ENCODE measurements at regions not wholly inside any gene's neighbourhood (a gene's known extent, or its start where the extent isn't known, plus 50 kb on each side); places are given as distances from the start of the nearest gene placed in this dataset.

DNA sequence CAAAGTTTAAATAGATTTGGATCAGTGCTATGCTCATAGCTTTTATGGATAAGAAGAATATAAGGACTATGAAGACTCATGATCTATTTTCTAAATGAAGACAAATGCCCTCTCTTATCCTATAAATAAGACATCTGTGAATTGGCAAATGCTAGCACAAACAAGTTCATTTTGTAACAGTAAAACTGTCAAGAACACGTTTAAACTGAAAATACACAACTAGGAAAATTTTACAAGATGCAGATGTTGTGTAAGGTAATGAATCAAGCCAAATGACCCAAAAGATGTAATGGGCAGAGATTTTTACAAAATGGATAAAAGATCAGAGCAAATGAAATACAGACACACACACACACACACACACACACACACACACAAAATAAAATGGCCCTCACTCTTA, 180.5 kb downstream of the MOXD1 start:
- FAIRE-seq (no peak), DNase-seq (ENCODE audit: low read depth in 1 of 2, low spot score in 2 of 2) (no peak)
- POLR2A ChIA-PET (ENCODE audit: partially characterized antibody) = interaction anchor here (0.7 to 0.8 kb wide), 2 partner anchors 94 to 283 kb away, joined by 3 read pairs; no protein-coding TSS in a partner anchor
- H3K9ac ChIP-seq (replicated peaks in 1 of 4; ENCODE audit: extremely low read depth in 1 of 4, low read depth in 3 of 4, low read length in 3 of 4) = no peak overlapping the region
- H3K79me2 ChIP-seq (ENCODE audit: control insufficient read depth in 1 of 2, insufficient read depth in 2 of 2, low read length in 2 of 2) = no peaks in the 10 kb centered on the region
- no peaks in the 10 kb centered on the region for H3K4me1 ChIP-seq (replicated peaks in 1 of 4; ENCODE audit: control insufficient read depth in 3 of 4, insufficient read depth in 4 of 4, low read length in 3 of 4)
- no peak overlapping the region for H4K5ac ChIP-seq (ENCODE audit: insufficient read length, low read depth, low read length)
- no peaks in the 10 kb centered on the region for H3K23me2 ChIP-seq (ENCODE audit: low read depth, low read length)
- H3K4ac ChIP-seq (replicated peaks; ENCODE audit: insufficient read length, low read depth, low read length) = no peak overlapping the region
- no peaks in the 10 kb centered on the region; a peak in 1 of 4 replicates for H3K9me3 ChIP-seq (ENCODE audit: insufficient read depth in 2 of 2, low read depth in 1 of 2, low read length in 1 of 2)
- no peak overlapping the region for H2BK5ac ChIP-seq (ENCODE audit: low read depth, low read length)
- H2BK120ac ChIP-seq (replicated peaks; ENCODE audit: low read depth, low read length) = no peak overlapping the region
- no peak overlapping the region for H2BK15ac ChIP-seq (ENCODE audit: low read length)
- H3K23ac ChIP-seq (ENCODE audit: insufficient read length) = no peak overlapping the region
- H3K4me3 ChIP-seq (ENCODE audit: extremely low read depth in 1 of 4, insufficient read depth in 2 of 4, low read depth in 3 of 4, low read length in 4 of 4) = no peak overlapping the region
- TF ChIP-seq EZH2 (IDR thresholded peaks at IDR 0.05; ENCODE audit: low read depth, low read length, severe bottlenecking) = no peak
- no peak for TF ChIP-seq CREB1 (IDR thresholded peaks at IDR 0.05)
- TF ChIP-seq, protein P1, sequence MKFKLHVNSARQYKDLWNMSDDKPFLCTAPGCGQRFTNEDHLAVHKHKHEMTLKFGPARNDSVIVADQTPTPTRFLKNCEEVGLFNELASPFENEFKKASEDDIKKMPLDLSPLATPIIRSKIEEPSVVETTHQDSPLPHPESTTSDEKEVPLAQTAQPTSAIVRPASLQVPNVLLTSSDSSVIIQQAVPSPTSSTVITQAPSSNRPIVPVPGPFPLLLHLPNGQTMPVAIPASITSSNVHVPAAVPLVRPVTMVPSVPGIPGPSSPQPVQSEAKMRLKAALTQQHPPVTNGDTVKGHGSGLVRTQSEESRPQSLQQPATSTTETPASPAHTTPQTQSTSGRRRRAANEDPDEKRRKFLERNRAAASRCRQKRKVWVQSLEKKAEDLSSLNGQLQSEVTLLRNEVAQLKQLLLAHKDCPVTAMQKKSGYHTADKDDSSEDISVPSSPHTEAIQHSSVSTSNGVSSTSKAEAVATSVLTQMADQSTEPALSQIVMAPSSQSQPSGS (IDR thresholded peaks at IDR 0.05; ENCODE audit: low read length) = no peak
- TF ChIP-seq KDM5A (IDR thresholded peaks at IDR 0.05; ENCODE audit: low read length) = no peak
- TF ChIP-seq POLR2A (IDR thresholded peaks at IDR 0.05; ENCODE audit: control extremely low read depth in 1 of 2, low read depth in 2 of 2, low read length in 2 of 2) = no peak
- TF ChIP-seq, protein P2, sequence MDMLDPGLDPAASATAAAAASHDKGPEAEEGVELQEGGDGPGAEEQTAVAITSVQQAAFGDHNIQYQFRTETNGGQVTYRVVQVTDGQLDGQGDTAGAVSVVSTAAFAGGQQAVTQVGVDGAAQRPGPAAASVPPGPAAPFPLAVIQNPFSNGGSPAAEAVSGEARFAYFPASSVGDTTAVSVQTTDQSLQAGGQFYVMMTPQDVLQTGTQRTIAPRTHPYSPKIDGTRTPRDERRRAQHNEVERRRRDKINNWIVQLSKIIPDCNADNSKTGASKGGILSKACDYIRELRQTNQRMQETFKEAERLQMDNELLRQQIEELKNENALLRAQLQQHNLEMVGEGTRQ (IDR thresholded peaks at IDR 0.05; ENCODE audit: low read length) = no peak
- no peak overlapping the region for H3K56ac ChIP-seq (replicated peaks; ENCODE audit: insufficient read length, low read depth, low read length)
- H3K79me1 ChIP-seq (ENCODE audit: low read depth, low read length) = no peaks in the 10 kb centered on the region
- H3K36me3 ChIP-seq (ENCODE audit: control insufficient read depth in 2 of 4, insufficient read depth in 4 of 4, low read length in 3 of 4) = no peaks in the 10 kb centered on the region
- no peak overlapping the region for H2BK20ac ChIP-seq (ENCODE audit: low read length)
- 85% methylated on average over 1 of the region's 1 CpG; no CpG with 5 or more reads in 1 of the 2 experiments for WGBS, 2 experiments (ENCODE audit: extremely low coverage in 1 of 2, insufficient coverage in 1 of 2, insufficient read length in 1 of 2, insufficient replicate concordance in 2 of 2, low coverage in 1 of 2, low lambda C conversion rate in 2 of 2, missing lambda C conversion rate in 1 of 2)
- H3K27ac ChIP-seq (ENCODE audit: low read depth, low read length) = no peak overlapping the region
- CTCF ChIA-PET (ENCODE audit: partially characterized antibody) = interaction anchor here (0.6 to 0.8 kb wide), 4 partner anchors 17 to 361 kb away, joined by 3 to 5 read pairs (median 3); no protein-coding TSS in a partner anchor
- no peak overlapping the region for H3K14ac ChIP-seq (ENCODE audit: insufficient read length)
- no peak overlapping the region for H2BK12ac ChIP-seq (ENCODE audit: low read depth, low read length)
- no peak overlapping the region for H2AK5ac ChIP-seq (ENCODE audit: low read depth, low read length)
- H3K18ac ChIP-seq (ENCODE audit: extremely low read depth, low read length) = no peak overlapping the region
- no peaks in the 10 kb centered on the region for H3K27me3 ChIP-seq (replicated peaks in 1 of 4; ENCODE audit: control insufficient read depth in 3 of 4, extremely low read depth in 1 of 4, insufficient read depth in 3 of 4, low read length in 3 of 4)
- no peak overlapping the region for H4K8ac ChIP-seq (ENCODE audit: extremely low read depth, insufficient read depth, low read length)
- no peak overlapping the region for H3K4me2 ChIP-seq (ENCODE audit: insufficient read depth in 1 of 2, low read depth in 2 of 2, low read length in 2 of 2)
- H4K20me1 ChIP-seq (replicated peaks in 1 of 2; ENCODE audit: control insufficient read depth in 1 of 2, insufficient read depth in 2 of 2, low read length in 2 of 2) = no peaks in the 10 kb centered on the region
- H2AFZ ChIP-seq (ENCODE audit: low read length) = no peak overlapping the region
- H4K91ac ChIP-seq (replicated peaks; ENCODE audit: insufficient read length, low read length) = no peak overlapping the region

Measured in H1 (cell line).